GM23248 (cell line): ENCODE measurements at regions not wholly inside any gene's neighbourhood (a gene's known extent, or its start where the extent isn't known, plus 50 kb on each side); places are given as distances from the start of the nearest gene placed in this dataset.
"Not testable (repeated sequence)": the region's sequence is repeated elsewhere in the genome, so short reads cannot be mapped to it uniquely, and the experiment has no call there.

Source experiments
- DNase-seq: peaks from one replicate; pipeline ENCODE4 v3.0.0-alpha.2; 2015
- H2AFZ ChIP-seq: fragments of 200-600 bp; sonication (generic); 2 replicates; pipeline ENCODE4 v1.6.1; 2016; ENCODE audit warnings: antibody characterized with exemption
- H3F3A ChIP-seq: fragments of 200-600 bp; sonication (generic); 2 replicates; pipeline ENCODE4 v1.6.1; 2016; ENCODE audit warnings: mild to moderate bottlenecking, antibody characterized with exemption, mixed run types; ENCODE audit not compliant: insufficient read depth
- H3K27ac ChIP-seq: fragments of 200-600 bp; sonication (generic); 2 replicates; pipeline ENCODE4 v1.5.1; 2016; ENCODE audit warnings: mild to moderate bottlenecking
- H3K27me3 ChIP-seq: fragments of 200-600 bp; sonication (generic); replicated peaks from 2 replicates; pipeline ENCODE4 v1.6.1; 2016; ENCODE audit warnings: mild to moderate bottlenecking; ENCODE audit not compliant: insufficient read depth
- H3K36me3 ChIP-seq: fragments of 200-600 bp; sonication (generic); 2 replicates; pipeline ENCODE4 v1.6.1; 2016; ENCODE audit warnings: low read depth, mild to moderate bottlenecking
- H3K4me1 ChIP-seq: fragments of 200-600 bp; sonication (generic); 2 replicates; pipeline ENCODE4 v1.6.1; 2016; ENCODE audit warnings: mild to moderate bottlenecking; ENCODE audit not compliant: insufficient read depth
- H3K4me2 ChIP-seq: fragments of 200-600 bp; sonication (generic); one replicate; pipeline ENCODE4 v1.6.1; 2016; ENCODE audit warnings: mild to moderate bottlenecking; ENCODE audit not compliant: unreplicated experiment
- H3K4me3 ChIP-seq: fragments of 200-600 bp; sonication (generic); 2 replicates; pipeline ENCODE4 v1.5.1; 2016; ENCODE audit warnings: mild to moderate bottlenecking
- H3K79me2 ChIP-seq: fragments of 200-600 bp; sonication (generic); 2 replicates; pipeline ENCODE4 v1.6.1; 2016; ENCODE audit warnings: mild to moderate bottlenecking; ENCODE audit not compliant: insufficient read depth
- H3K9ac ChIP-seq: fragments of 200-600 bp; sonication (generic); 2 replicates; pipeline ENCODE4 v1.6.1; 2016; ENCODE audit warnings: mild to moderate bottlenecking
- H3K9me2 ChIP-seq: fragments of 200-600 bp; sonication (generic); 2 replicates; pipeline ENCODE4 v1.6.1; 2016; ENCODE audit warnings: mixed run types, mild to moderate bottlenecking, moderate library complexity; ENCODE audit not compliant: insufficient read depth
- H3K9me3 ChIP-seq: fragments of 200-600 bp; sonication (generic); one replicate; pipeline ENCODE4 v1.6.1; 2017; ENCODE audit warnings: low read depth
- H4K20me1 ChIP-seq: fragments of 200-600 bp; sonication (generic); 2 replicates; pipeline ENCODE4 v1.6.0; 2016; ENCODE audit not compliant: insufficient read depth
- EZH2 ChIP-seq: fragments of 200-600 bp; sonication (generic); IDR thresholded peaks from 2 replicates; pipeline ENCODE4 v1.6.1; 2018; ENCODE audit warnings: antibody characterized with exemption, mild to moderate bottlenecking; ENCODE audit not compliant: insufficient read depth, poor library complexity, severe bottlenecking
- EZH2phosphoT487 ChIP-seq: fragments of 200-600 bp; sonication (generic); IDR thresholded peaks from 2 replicates; pipeline ENCODE4 v1.6.1; 2018; ENCODE audit warnings: antibody characterized with exemption, moderate library complexity, mild to moderate bottlenecking, low read depth; ENCODE audit not compliant: insufficient read depth
- WGBS, 2 experiments: methylation state at CpG; one replicate each; pipeline ENCODE4 v1.1.6; 2015 to 2017; ENCODE audit warnings: low lambda C conversion rate in 2 of 2, low coverage in 1 of 2; ENCODE audit errors: missing lambda C conversion rate in 2 of 2; 5-methylcytosine and 5-hydroxymethylcytosine counted together
- in situ Hi-C: fragments of 300-500 bp; cut with MboI; formaldehyde crosslinking; loops from 2 replicates; pipeline ENCODE4 v1.15.0; 2020

- H3K4me1 ChIP-seq: no peaks in the 10 kb centered on the region
- H2AFZ ChIP-seq: no peak overlapping the region
- in situ Hi-C loops: no loop called here
- no peak for DNase-seq
- no peaks in the 10 kb centered on the region for H4K20me1 ChIP-seq
- WGBS, 2 experiments: 26% methylated on average over 8 of the region's 8 CpGs
- no peak overlapping the region for H3K27ac ChIP-seq
- H3K4me2 ChIP-seq: no peak overlapping the region
- H3K79me2 ChIP-seq: no peaks in the 10 kb centered on the region
- H3K9ac ChIP-seq: no peak overlapping the region
- no peaks in the 10 kb centered on the region for H3K9me3 ChIP-seq
- H3K9me2 ChIP-seq: no peaks in the 10 kb centered on the region
- H3K36me3 ChIP-seq: no peaks in the 10 kb centered on the region
- no peaks in the 10 kb centered on the region for H3K27me3 ChIP-seq
- TF ChIP-seq EZH2 (no peak), EZH2phosphoT487 (no peak)
- H3F3A ChIP-seq: no peaks in the 10 kb centered on the region
- no peak overlapping the region for H3K4me3 ChIP-seq
These were observed 344.3 kb downstream of the EIPR1 start for GRCh38 chr2:3033315-3033714.

GRCh38 chr2:3030791-3031190, 346.8 kb downstream of the EIPR1 start:
- H3K36me3 ChIP-seq, DNase-seq, H3K4me2 ChIP-seq, H3K4me3 ChIP-seq, H3K9me2 ChIP-seq, H3K27me3 ChIP-seq, H3K9me3 ChIP-seq, H3K9ac ChIP-seq, H3K27ac ChIP-seq, H3K79me2 ChIP-seq, H3F3A ChIP-seq, in situ Hi-C loops, H3K4me1 ChIP-seq, H2AFZ ChIP-seq, H4K20me1 ChIP-seq: not testable (repeated sequence)
- 48 to 50% methylated on average over 9 of the region's 9 CpGs for WGBS, 2 experiments

GRCh38 chr2:3025984-3026383, 351.6 kb downstream of the EIPR1 start:
- Histone ChIP-seq H3K27me3 (no peaks in the 10 kb centered on the region), H3K9me2 (no peaks in the 10 kb centered on the region), H2AFZ (no peak overlapping the region), H3K36me3 (no peaks in the 10 kb centered on the region), H3F3A (no peaks in the 10 kb centered on the region), H3K9ac (no peak overlapping the region), H3K4me1 (no peaks in the 10 kb centered on the region), H3K4me3 (no peak overlapping the region), H3K4me2 (no peak overlapping the region), H3K79me2 (no peaks in the 10 kb centered on the region), H4K20me1 (no peaks in the 10 kb centered on the region), H3K27ac (no peak overlapping the region), H3K9me3 (no peaks in the 10 kb centered on the region)
- DNase-seq: no peak
- no peak for TF ChIP-seq EZH2
- TF ChIP-seq EZH2phosphoT487: no peak
- 6 to 7% methylated on average over 1 of the region's 1 CpG for WGBS, 2 experiments
- in situ Hi-C loops: no loop called here

- no peaks in the 10 kb centered on the region for H3K9me2 ChIP-seq
- H3K9ac ChIP-seq: no peak overlapping the region
- in situ Hi-C loops: no loop called here
- no peaks in the 10 kb centered on the region for H3K36me3 ChIP-seq
- no peaks in the 10 kb centered on the region for H3K9me3 ChIP-seq
- no peaks in the 10 kb centered on the region for H3K4me1 ChIP-seq
- no peaks in the 10 kb centered on the region for H4K20me1 ChIP-seq
- no peak overlapping the region for H3K27ac ChIP-seq
- H3K79me2 ChIP-seq: no peaks in the 10 kb centered on the region
- no peaks in the 10 kb centered on the region for H3K27me3 ChIP-seq
- H3F3A ChIP-seq: no peaks in the 10 kb centered on the region
- H3K4me3 ChIP-seq: no peak overlapping the region
- H2AFZ ChIP-seq: no peak overlapping the region
- DNase-seq: no peak
- no peak overlapping the region for H3K4me2 ChIP-seq
- WGBS, 2 experiments: 5 to 14% methylated on average over 6 of the region's 6 CpGs
- TF ChIP-seq EZH2 (no peak), EZH2phosphoT487 (no peak)
These were observed 352.4 kb downstream of the EIPR1 start for GRCh38 chr2:3025261-3025660.

GRCh38 chr2:3024401-3024935, 353.1 kb downstream of the EIPR1 start:
- Histone ChIP-seq H3K4me2 (no peak overlapping the region), H3F3A (no peaks in the 10 kb centered on the region), H3K36me3 (no peaks in the 10 kb centered on the region), H3K27ac (no peak overlapping the region), H2AFZ (no peak overlapping the region), H3K4me3 (no peak overlapping the region), H3K27me3 (no peaks in the 10 kb centered on the region), H3K4me1 (no peaks in the 10 kb centered on the region), H3K79me2 (no peaks in the 10 kb centered on the region), H4K20me1 (no peaks in the 10 kb centered on the region), H3K9ac (no peak overlapping the region), H3K9me2 (no peaks in the 10 kb centered on the region), H3K9me3 (no peaks in the 10 kb centered on the region)
- WGBS, 2 experiments: 58% methylated on average over 10 of the region's 10 CpGs
- DNase-seq: no peak
- TF ChIP-seq EZH2 (no peak), EZH2phosphoT487 (no peak)
- in situ Hi-C loops: no loop called here
